ENCODE measurements at regions not wholly inside any gene's neighbourhood (a gene's known extent, or its start where the extent isn't known, plus 50 kb on each side); places are given as distances from the start of the nearest gene placed in this dataset.

- Histone ChIP-seq H3T11ph (ENCODE audit: low read length) (no peak overlapping the region), H4K5ac (ENCODE audit: insufficient read length, low read depth, low read length) (no peak overlapping the region), H2BK5ac (ENCODE audit: insufficient read length, low read length) (no peak overlapping the region), H3K18ac (ENCODE audit: insufficient read length, low read depth, low read length) (no peak overlapping the region), H2BK20ac (ENCODE audit: low read depth, low read length, poor library complexity, severe bottlenecking) (no peak overlapping the region), H4K8ac (replicated peaks; ENCODE audit: insufficient read length, low read depth, low read length) (no peak overlapping the region), H3K79me2 (ENCODE audit: insufficient read depth, low read length) (no peaks in the 10 kb centered on the region), H2AK5ac (ENCODE audit: insufficient read length, low read length) (no peak overlapping the region), H3K79me1 (ENCODE audit: insufficient read depth, low read depth, low read length, poor library complexity, severe bottlenecking) (no peaks in the 10 kb centered on the region), H4K20me1 (ENCODE audit: control insufficient read depth, insufficient read depth, insufficient read length) (no peaks in the 10 kb centered on the region), H3K9me3 (ENCODE audit: control insufficient read depth, low read depth, low read length) (no peaks in the 10 kb centered on the region), H3K23ac (ENCODE audit: insufficient read length, low read depth, low read length) (no peak overlapping the region), H3K4ac (ENCODE audit: low read depth, low read length) (no peak overlapping the region), H3K9ac (ENCODE audit: extremely low read depth, insufficient read length, low read length) (no peak overlapping the region), H3K56ac (ENCODE audit: insufficient read length, low read depth, low read length) (no peak overlapping the region), H3K4me1 (ENCODE audit: insufficient read depth, low read length) (no peaks in the 10 kb centered on the region), H2BK120ac (ENCODE audit: low read depth, low read length, poor library complexity, severe bottlenecking) (no peak overlapping the region), H3K27me3 (ENCODE audit: insufficient read depth, low read length) (no peaks in the 10 kb centered on the region), H2BK12ac (ENCODE audit: insufficient read length, low read depth, low read length) (no peak overlapping the region), H2AFZ (ENCODE audit: low read length) (no peak overlapping the region), H3K27ac (ENCODE audit: insufficient read length, low read depth, low read length) (no peak overlapping the region), H2BK15ac (ENCODE audit: low read depth, low read length) (no peak overlapping the region), H3K4me2 (ENCODE audit: insufficient read depth, insufficient read length, low read length) (no peak overlapping the region), H3K23me2 (ENCODE audit: insufficient read length, low read depth, low read length, poor library complexity, severe bottlenecking) (no peaks in the 10 kb centered on the region), H3K14ac (ENCODE audit: insufficient read depth, low read length) (no peak overlapping the region), H4K91ac (ENCODE audit: insufficient read length, low read depth, low read length) (no peak overlapping the region)
- WGBS (ENCODE audit: extremely low coverage, insufficient read length, low lambda C conversion rate), result no CpG with 5 or more reads among the region's 1 CpG
- no peak for DNase-seq
- Mint-ChIP-seq H3K36me3 (ENCODE audit: insufficient read depth in 1 of 3, low read depth in 3 of 3) (no peaks in the 10 kb centered on the region), H3K4me3 (no peak overlapping the region), H3K9me3 (no peaks in the 10 kb centered on the region), H3K4me1 (peaks cover 8 to 10% of the 10 kb centered on the region in 2 experiments), H3K27me3 (ENCODE audit: low read depth) (no peaks in the 10 kb centered on the region), H3K27ac (no peak overlapping the region)
- TF ChIP-seq, protein P1, sequence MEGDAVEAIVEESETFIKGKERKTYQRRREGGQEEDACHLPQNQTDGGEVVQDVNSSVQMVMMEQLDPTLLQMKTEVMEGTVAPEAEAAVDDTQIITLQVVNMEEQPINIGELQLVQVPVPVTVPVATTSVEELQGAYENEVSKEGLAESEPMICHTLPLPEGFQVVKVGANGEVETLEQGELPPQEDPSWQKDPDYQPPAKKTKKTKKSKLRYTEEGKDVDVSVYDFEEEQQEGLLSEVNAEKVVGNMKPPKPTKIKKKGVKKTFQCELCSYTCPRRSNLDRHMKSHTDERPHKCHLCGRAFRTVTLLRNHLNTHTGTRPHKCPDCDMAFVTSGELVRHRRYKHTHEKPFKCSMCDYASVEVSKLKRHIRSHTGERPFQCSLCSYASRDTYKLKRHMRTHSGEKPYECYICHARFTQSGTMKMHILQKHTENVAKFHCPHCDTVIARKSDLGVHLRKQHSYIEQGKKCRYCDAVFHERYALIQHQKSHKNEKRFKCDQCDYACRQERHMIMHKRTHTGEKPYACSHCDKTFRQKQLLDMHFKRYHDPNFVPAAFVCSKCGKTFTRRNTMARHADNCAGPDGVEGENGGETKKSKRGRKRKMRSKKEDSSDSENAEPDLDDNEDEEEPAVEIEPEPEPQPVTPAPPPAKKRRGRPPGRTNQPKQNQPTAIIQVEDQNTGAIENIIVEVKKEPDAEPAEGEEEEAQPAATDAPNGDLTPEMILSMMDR (conservative IDR thresholded peaks at IDR 0.05), result no peak
Measured at GRCh38 chr9:118318770-118319431, 614.7 kb downstream of the TLR4 start.

Measured in H9 (cell line).